ENCODE measurements at regions not wholly inside any gene's neighbourhood (a gene's known extent, or its start where the extent isn't known, plus 50 kb on each side); places are given as distances from the start of the nearest gene placed in this dataset.

- Histone ChIP-seq H3K36me3 (ENCODE audit: low read length) (no peaks in the 10 kb centered on the region), H3F3A (ENCODE audit: insufficient read depth) (no peaks in the 10 kb centered on the region), H4K20me1 (ENCODE audit: low read depth, low read length) (no peaks in the 10 kb centered on the region), H3K4me3 (ENCODE audit: insufficient read depth, low read length, poor library complexity, severe bottlenecking) (no peak overlapping the region), H2AFZ (ENCODE audit: low read depth, low read length, severe bottlenecking) (no peak overlapping the region), H3K9me2 (replicated peaks; ENCODE audit: insufficient read depth, low read length) (no peaks in the 10 kb centered on the region), H3K9me3 (ENCODE audit: insufficient read depth, low read length) (no peaks in the 10 kb centered on the region), H3K4me2 (ENCODE audit: low read depth, low read length, poor library complexity, severe bottlenecking) (no peak overlapping the region), H3K79me2 (ENCODE audit: insufficient read depth, low read length) (no peaks in the 10 kb centered on the region), H3K9ac (ENCODE audit: low read length) (no peak overlapping the region), H3K27ac (ENCODE audit: low read depth, low read length) (no peak overlapping the region), H3K27me3 (ENCODE audit: low read length) (no peaks in the 10 kb centered on the region)
- TF ChIP-seq CTCF (IDR thresholded peaks at IDR 0.05; ENCODE audit: insufficient read depth, low read length, poor library complexity, severe bottlenecking) (no peak), EZH2phosphoT487 (conservative IDR thresholded peaks at IDR 0.05; ENCODE audit: low read length) (no peak)
Observed at GRCh38 chr2:13067508-13067907, 350.8 kb downstream of the TRIB2 start.

- H3K9me3 ChIP-seq (ENCODE audit: insufficient read depth, low read length): no peaks in the 10 kb centered on the region
- H2AFZ ChIP-seq (ENCODE audit: low read depth, low read length, severe bottlenecking): no peak overlapping the region
- no peak overlapping the region for H3K9ac ChIP-seq (ENCODE audit: low read length)
- no peak for TF ChIP-seq EZH2phosphoT487 (conservative IDR thresholded peaks at IDR 0.05; ENCODE audit: low read length)
- no peak for TF ChIP-seq CTCF (IDR thresholded peaks at IDR 0.05; ENCODE audit: insufficient read depth, low read length, poor library complexity, severe bottlenecking)
- no peaks in the 10 kb centered on the region for H3K9me2 ChIP-seq (replicated peaks; ENCODE audit: insufficient read depth, low read length)
- no peak overlapping the region for H3K27ac ChIP-seq (ENCODE audit: low read depth, low read length)
- no peaks in the 10 kb centered on the region for H3K27me3 ChIP-seq (ENCODE audit: low read length)
- no peaks in the 10 kb centered on the region for H3F3A ChIP-seq (ENCODE audit: insufficient read depth)
- no peaks in the 10 kb centered on the region for H4K20me1 ChIP-seq (ENCODE audit: low read depth, low read length)
- H3K4me3 ChIP-seq (ENCODE audit: insufficient read depth, low read length, poor library complexity, severe bottlenecking): no peak overlapping the region
- no peaks in the 10 kb centered on the region for H3K36me3 ChIP-seq (ENCODE audit: low read length)
- H3K79me2 ChIP-seq (ENCODE audit: insufficient read depth, low read length): no peaks in the 10 kb centered on the region
- H3K4me2 ChIP-seq (ENCODE audit: low read depth, low read length, poor library complexity, severe bottlenecking): no peak overlapping the region
Observed at GRCh38 chr2:13089971-13090370, 373.2 kb downstream of the TRIB2 start.

- Histone ChIP-seq H3K27ac (ENCODE audit: low read depth, low read length) (no peak overlapping the region), H3K4me3 (ENCODE audit: insufficient read depth, low read length, poor library complexity, severe bottlenecking) (no peak overlapping the region), H2AFZ (ENCODE audit: low read depth, low read length, severe bottlenecking) (no peak overlapping the region), H3K4me2 (ENCODE audit: low read depth, low read length, poor library complexity, severe bottlenecking) (no peak overlapping the region), H3K9me2 (replicated peaks; ENCODE audit: insufficient read depth, low read length) (no peaks in the 10 kb centered on the region), H3K27me3 (ENCODE audit: low read length) (no peaks in the 10 kb centered on the region), H4K20me1 (ENCODE audit: low read depth, low read length) (no peaks in the 10 kb centered on the region), H3F3A (ENCODE audit: insufficient read depth) (no peaks in the 10 kb centered on the region), H3K9ac (ENCODE audit: low read length) (no peak overlapping the region), H3K9me3 (ENCODE audit: insufficient read depth, low read length) (no peaks in the 10 kb centered on the region), H3K36me3 (ENCODE audit: low read length) (no peaks in the 10 kb centered on the region), H3K79me2 (ENCODE audit: insufficient read depth, low read length) (no peaks in the 10 kb centered on the region)
- no peak for TF ChIP-seq CTCF (IDR thresholded peaks at IDR 0.05; ENCODE audit: insufficient read depth, low read length, poor library complexity, severe bottlenecking)
- TF ChIP-seq EZH2phosphoT487 (conservative IDR thresholded peaks at IDR 0.05; ENCODE audit: low read length): no peak
Observed at GRCh38 chr2:13091455-13091854, 374.7 kb downstream of the TRIB2 start.
